ENCODE measurements at regions not wholly inside any gene's neighbourhood (a gene's known extent, or its start where the extent isn't known, plus 50 kb on each side); places are given as distances from the start of the nearest gene placed in this dataset.

DNA sequence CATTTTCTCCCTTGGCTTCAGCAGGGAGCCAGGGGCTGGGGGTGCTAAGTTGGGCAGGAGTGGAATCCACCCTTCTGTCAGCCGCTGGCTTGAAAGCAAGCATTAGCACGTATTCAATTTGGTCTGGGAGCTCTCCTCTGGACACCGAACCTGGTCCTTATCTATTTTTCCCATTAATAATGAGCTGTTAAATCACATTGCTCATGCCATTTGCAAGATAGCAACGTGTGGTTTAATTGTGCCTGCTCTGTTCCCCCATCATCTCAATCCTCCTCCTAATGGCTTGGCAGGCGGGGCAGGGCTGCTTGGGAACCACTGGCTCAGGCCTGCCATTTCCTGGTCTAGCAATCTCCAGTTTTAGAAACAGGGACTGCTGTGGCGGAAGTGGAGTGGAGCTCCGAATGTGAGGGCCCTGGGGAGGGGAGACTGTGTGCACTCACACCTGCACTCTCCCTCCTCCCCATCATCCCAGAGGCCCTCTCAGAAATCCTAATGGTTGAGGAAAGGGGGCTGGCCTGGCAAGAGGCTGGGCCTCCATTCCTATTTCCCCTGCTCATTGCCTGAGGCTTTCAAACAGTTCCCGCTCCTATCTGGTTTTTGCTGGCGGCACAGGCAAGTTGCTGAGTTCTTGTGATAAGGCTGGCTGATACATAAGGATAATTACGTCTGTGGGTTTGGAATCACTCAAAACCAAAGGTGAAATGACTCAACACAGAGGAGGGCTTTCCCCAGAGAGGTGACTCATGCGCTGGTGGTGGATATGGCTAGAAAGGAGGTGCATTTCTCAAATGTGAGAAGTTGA is 201.2 kb upstream of the E2F8 start:
- no peak for TF ChIP-seq CTCF (IDR thresholded peaks at IDR 0.05; ENCODE audit: insufficient read depth, low read length)
- DNase-seq (ENCODE audit: low read depth) = peak; percentile 99
- H3K4me3 ChIP-seq (ENCODE audit: low read depth, low read length) = no peak overlapping the region

GRCh38 chr11:19441288-19441687 is 200.5 kb upstream of the E2F8 start:
- no peak for DNase-seq (ENCODE audit: low read depth)
- TF ChIP-seq CTCF (IDR thresholded peaks at IDR 0.05; ENCODE audit: insufficient read depth, low read length) = no peak

DNA sequence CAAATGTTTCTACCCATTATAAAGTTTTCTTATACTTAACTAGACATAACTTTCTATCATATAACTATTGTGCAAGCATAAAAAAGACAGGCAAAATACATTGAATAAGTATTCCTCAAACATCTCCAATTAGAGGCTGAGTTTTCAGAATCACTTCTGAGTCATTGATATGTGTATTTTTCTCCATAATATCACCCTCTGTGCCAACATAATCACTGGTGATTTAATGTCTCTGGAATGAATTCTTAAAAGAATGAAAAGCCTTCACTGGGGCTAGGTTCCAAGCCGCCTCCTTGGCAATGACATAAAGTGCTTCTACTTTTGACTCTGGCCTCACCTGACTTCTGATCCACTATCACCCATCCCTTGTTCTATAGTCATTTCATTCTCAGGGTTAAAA is 197.0 kb upstream of the E2F8 start:
- no peak overlapping the region for H3K4me3 ChIP-seq (ENCODE audit: low read depth, low read length)
- peak; percentile 93 for DNase-seq (ENCODE audit: low read depth)
- no peak for TF ChIP-seq CTCF (IDR thresholded peaks at IDR 0.05; ENCODE audit: insufficient read depth, low read length)

More at GRCh38 chr11:19441288-19441687, 200.5 kb upstream of the E2F8 start:
- H3K4me3 ChIP-seq (ENCODE audit: low read depth, low read length) = no peak overlapping the region

DNA sequence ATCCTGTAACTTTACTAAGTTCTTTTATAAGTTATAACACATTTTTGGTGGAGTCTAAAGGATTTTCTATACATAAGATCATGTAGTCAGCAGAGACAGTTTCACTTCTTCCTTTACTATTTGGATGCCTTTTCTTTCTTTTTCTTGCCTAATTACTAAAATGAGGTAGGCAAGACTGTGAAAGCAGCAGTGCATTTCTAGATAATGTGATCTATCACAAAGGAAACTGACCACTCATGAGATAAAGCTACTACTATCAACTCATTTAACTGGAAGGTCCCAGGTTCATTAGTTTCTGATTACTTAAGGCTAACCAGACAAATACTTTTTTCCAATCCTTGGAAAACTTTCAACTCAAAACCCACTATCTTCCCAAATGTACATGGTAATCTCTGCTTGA is 196.2 kb upstream of the E2F8 start:
- TF ChIP-seq CTCF (IDR thresholded peaks at IDR 0.05; ENCODE audit: insufficient read depth, low read length) = no peak
- no peak for DNase-seq (ENCODE audit: low read depth)
- H3K4me3 ChIP-seq (ENCODE audit: low read depth, low read length) = no peak overlapping the region

GRCh38 chr11:19435306-19435989 is 194.7 kb upstream of the E2F8 start:
- no peak overlapping the region for H3K4me3 ChIP-seq (ENCODE audit: low read depth, low read length)
- TF ChIP-seq CTCF (IDR thresholded peaks at IDR 0.05; ENCODE audit: insufficient read depth, low read length) = no peak
- DNase-seq (ENCODE audit: low read depth) = peak; percentile 85

- DNase-seq (ENCODE audit: low read depth) = no peak
- no peak overlapping the region for H3K4me3 ChIP-seq (ENCODE audit: low read depth, low read length)
- TF ChIP-seq CTCF (IDR thresholded peaks at IDR 0.05; ENCODE audit: insufficient read depth, low read length) = no peak
Observed at GRCh38 chr11:19433791-19434190, 193.0 kb upstream of the E2F8 start.
